HG03457 (cell line): ENCODE measurements at regions not wholly inside any gene's neighbourhood (a gene's known extent, or its start where the extent isn't known, plus 50 kb on each side); places are given as distances from the start of the nearest gene placed in this dataset.

Source experiments
- ATAC-seq: cut with Tn5 transposase; IDR thresholded peaks from one replicate; pipeline ENCODE4 v1.9.1; 2021; ENCODE audit warnings: moderate number of reproducible peaks; ENCODE audit not compliant: unreplicated experiment

GRCh38 chr9:78595200-78595945 is 298.4 kb downstream of the PSAT1 start:
- no peak for ATAC-seq

- ATAC-seq = no peak
These were observed 299.4 kb downstream of the PSAT1 start for GRCh38 chr9:78596346-78596745.

GRCh38 chr9:78598120-78598519 is 301.2 kb downstream of the PSAT1 start:
- no peak for ATAC-seq

- no peak for ATAC-seq
These were observed 303.0 kb downstream of the PSAT1 start for GRCh38 chr9:78599926-78600325.

- no peak for ATAC-seq
These were observed 305.1 kb downstream of the PSAT1 start for GRCh38 chr9:78601957-78602565.

- no peak for ATAC-seq
These were observed 308.4 kb downstream of the PSAT1 start for GRCh38 chr9:78605041-78606000.

GRCh38 chr9:78606001-78606379 is 309.1 kb downstream of the PSAT1 start:
- no peak for ATAC-seq

- no peak for ATAC-seq
These were observed 310.9 kb downstream of the PSAT1 start for GRCh38 chr9:78607853-78608252.

GRCh38 chr9:78609450-78609849 is 312.5 kb downstream of the PSAT1 start:
- no peak for ATAC-seq

GRCh38 chr9:78612091-78612490 is 315.2 kb downstream of the PSAT1 start:
- ATAC-seq = no peak

GRCh38 chr9:78613006-78613405 is 316.1 kb downstream of the PSAT1 start:
- ATAC-seq = no peak

- no peak for ATAC-seq
These were observed 318.0 kb downstream of the PSAT1 start for GRCh38 chr9:78614892-78615291.

- no peak for ATAC-seq
These were observed 318.4 kb downstream of the PSAT1 start for GRCh38 chr9:78615372-78615771.

- ATAC-seq = no peak
These were observed 321.8 kb downstream of the PSAT1 start for GRCh38 chr9:78618735-78619134.

- no peak for ATAC-seq
These were observed 323.4 kb downstream of the PSAT1 start for GRCh38 chr9:78620303-78620702.

GRCh38 chr9:78620764-78621163 is 323.8 kb downstream of the PSAT1 start:
- ATAC-seq = no peak

- ATAC-seq = no peak
These were observed 325.2 kb downstream of the PSAT1 start for GRCh38 chr9:78622126-78622525.

GRCh38 chr9:78626971-78627370 is 330.0 kb downstream of the PSAT1 start:
- no peak for ATAC-seq

- no peak for ATAC-seq
These were observed 334.0 kb downstream of the PSAT1 start for GRCh38 chr9:78630966-78631365.

- ATAC-seq = no peak
These were observed 343.8 kb downstream of the PSAT1 start for GRCh38 chr9:78640728-78641127.

GRCh38 chr9:78644359-78644758 is 347.4 kb downstream of the PSAT1 start:
- no peak for ATAC-seq

- no peak for ATAC-seq
These were observed 357.4 kb downstream of the PSAT1 start for GRCh38 chr9:78654324-78654723.
